Right renal cortex interstitium (tissue), 3 donors: ENCODE measurements at regions not wholly inside any gene's neighbourhood (a gene's known extent, or its start where the extent isn't known, plus 50 kb on each side); places are given as distances from the start of the nearest gene placed in this dataset.

Experiments used
- DNase-seq, 3 donors: peaks; one replicate each; pipeline ENCODE4 v3.0.0-alpha.2; 2013; ENCODE audit warnings: low read depth in 3 of 3, low spot score in 2 of 3

DNA sequence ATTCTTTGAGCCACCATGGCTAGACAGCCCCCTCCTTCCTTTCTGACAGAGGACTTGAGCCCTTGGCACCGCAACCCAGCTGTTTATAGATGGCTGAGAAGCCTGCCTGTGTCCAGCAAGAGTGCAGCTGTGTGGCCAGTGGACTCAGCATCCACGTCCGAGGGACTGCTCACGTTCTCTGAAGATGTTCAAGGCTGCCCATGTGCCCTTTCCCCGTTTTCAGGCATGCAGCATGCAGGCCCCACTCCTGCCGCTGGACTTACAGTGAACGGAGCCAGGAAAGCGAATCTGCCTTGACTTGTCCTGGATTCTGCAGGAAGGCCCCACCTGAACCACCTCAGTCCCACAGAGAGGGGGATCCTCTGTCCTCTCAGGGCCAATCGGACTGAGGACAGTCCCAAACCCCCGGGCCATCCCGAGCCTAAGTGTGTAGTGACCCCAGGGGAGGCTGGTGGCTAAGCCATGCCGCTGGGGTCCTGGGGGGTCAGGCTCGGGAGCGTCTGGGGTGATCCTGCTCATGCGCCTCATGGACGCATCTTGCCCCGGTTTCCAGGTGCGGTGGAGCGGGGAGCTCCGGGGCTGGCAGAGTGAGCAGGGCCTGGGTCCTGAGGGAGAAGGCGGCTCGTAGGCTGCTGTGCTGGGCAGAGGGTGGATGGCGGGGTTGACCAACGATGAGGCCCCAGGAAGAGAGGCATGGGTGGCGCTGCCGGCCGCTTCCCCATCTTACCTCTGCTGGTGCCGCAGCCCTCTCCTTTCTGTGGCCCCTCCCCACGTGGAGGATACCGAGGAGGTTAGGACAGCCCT, 170.7 kb downstream of the CTTN start:
- no peak for DNase-seq

GRCh38 chr11:70569618-70569890, 171.2 kb downstream of the CTTN start:
- DNase-seq: no peak

- DNase-seq: no peak
These were observed 171.8 kb downstream of the CTTN start for GRCh38 chr11:70569996-70570692.

DNA sequence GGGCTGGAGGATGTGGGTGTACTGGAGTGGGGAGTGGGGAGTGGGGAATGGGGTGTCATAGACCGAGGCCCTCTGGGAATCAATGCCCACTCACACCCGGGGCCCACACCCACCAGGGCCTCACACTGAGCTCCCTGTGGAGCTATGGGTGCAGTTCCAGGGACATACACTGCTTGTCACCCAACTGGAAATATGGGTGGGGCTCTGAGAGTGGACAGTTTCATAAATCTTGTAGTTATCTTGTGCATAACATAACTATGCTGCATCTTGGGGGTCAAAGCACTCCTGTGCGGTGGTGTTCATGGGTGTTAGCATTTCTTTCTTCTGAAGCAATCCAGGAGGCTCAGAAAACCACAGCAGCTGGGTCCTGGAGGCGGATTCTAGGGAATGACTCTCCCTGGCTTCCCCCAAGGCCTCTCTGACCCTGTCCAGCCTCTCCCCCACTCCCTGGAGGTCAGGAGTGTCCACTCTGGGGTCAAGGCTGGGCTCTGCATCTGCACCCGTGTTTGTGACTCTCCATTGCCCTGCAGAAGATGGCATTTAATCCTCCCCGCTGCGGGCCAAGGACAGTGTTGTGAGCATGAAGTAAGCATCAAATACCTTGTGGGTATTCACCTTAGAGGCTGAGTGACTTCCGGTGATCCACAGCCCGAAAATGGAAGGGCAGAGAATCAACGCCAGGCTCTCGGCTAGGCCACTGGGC, 172.5 kb downstream of the CTTN start:
- no peak for DNase-seq

DNA sequence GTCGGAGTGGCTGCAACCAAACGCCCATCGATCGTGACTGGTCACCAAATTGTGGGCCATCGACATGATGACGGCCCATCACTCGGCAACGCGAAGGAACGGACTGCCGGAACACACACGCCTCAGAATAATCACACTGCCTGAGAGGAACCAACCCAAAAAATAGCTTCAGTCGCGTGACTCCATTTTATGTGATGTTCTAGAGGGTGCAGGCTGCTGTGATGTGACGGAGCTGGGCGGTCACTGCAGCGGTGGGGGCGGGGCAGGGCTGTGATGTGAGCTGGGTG, 174.6 kb downstream of the CTTN start:
- DNase-seq: no peak

GRCh38 chr11:70573701-70574151, 175.4 kb downstream of the CTTN start:
- DNase-seq: no peak

DNA sequence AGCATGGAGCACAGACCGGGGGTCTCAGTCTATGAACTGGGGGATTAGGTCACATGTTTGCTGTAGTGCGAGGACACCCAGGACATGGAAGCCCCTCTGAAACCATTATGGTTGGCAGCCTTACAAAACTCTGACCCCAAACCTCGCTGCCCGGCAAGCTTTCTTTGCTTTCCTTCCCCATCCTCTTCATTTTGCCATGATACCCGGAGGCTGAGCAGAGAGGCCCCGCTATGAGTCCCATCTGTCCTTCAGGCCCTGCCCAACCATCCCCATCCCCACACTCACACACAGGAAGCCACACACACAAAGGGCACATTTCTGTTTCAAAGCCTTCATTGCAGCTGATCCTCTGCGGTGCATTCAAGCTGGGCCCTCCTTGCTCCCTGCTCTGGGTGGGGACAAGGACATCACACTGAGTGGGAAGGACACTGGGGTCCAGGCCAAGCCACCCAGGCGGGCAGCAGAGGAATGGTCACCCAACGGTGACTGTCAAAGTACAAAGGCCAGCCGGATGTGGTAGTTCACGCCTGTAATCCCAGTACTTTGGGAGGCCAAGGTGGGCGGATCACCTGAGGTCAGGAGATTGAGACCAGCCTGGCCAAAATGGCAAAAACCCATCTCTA, 176.5 kb downstream of the CTTN start:
- DNase-seq: no peak

DNA sequence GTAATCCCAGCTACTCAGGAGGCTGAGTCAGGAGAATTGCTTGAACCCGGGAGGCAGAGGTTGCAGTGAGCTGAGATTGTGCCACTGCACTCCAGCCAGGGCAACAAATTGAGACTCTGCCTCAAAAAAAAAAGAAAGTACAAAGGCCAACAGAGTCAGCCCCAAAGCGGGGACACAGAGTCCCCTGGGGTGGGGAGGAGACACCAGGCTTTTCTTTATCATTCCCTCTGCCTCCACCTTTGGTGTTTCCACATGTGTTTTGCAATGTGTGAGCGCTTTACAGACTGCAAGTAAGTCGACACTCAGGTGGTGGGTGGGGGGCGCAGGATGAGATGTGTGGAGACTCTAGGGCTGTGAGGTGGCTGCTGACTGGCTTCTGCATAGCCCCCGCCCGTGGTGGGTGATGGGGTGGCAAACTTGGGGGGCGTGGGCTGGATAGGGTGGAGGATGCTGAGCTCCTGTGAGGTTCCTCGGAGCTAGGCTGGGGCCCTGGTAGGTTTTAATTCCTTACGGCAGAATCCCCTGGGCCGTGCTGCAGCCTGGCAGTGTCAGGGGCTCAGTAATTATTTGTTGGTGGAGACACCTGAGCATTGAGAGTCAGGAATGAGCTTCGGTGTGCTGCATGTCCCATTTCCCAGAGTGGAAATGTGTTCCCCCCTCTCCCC, 177.2 kb downstream of the CTTN start:
- no peak for DNase-seq

DNA sequence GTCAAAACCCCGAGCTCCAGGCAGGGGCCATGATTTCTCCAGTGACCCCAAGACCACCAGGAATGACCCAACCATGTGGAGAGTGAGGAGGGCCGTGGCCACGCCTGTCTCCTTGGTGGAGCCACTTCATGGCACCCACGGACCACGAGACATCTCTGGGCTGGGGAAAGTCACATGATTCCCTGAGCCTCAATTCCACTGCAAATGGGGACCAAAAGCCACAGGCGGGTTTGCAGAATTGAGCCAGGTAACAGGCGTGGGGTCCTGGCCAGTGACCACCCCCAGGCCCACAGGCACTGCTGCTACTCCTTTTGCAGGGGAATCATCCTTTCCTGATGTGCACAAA, 178.9 kb downstream of the CTTN start:
- no peak for DNase-seq

GRCh38 chr11:70577948-70578347, 179.6 kb downstream of the CTTN start:
- DNase-seq: no peak

GRCh38 chr11:70578371-70578770, 180.0 kb downstream of the CTTN start:
- DNase-seq: no peak

GRCh38 chr11:70578831-70579230, 180.5 kb downstream of the CTTN start:
- DNase-seq: no peak

- DNase-seq: no peak
These were observed 181.1 kb downstream of the CTTN start for GRCh38 chr11:70579316-70579955.

DNA sequence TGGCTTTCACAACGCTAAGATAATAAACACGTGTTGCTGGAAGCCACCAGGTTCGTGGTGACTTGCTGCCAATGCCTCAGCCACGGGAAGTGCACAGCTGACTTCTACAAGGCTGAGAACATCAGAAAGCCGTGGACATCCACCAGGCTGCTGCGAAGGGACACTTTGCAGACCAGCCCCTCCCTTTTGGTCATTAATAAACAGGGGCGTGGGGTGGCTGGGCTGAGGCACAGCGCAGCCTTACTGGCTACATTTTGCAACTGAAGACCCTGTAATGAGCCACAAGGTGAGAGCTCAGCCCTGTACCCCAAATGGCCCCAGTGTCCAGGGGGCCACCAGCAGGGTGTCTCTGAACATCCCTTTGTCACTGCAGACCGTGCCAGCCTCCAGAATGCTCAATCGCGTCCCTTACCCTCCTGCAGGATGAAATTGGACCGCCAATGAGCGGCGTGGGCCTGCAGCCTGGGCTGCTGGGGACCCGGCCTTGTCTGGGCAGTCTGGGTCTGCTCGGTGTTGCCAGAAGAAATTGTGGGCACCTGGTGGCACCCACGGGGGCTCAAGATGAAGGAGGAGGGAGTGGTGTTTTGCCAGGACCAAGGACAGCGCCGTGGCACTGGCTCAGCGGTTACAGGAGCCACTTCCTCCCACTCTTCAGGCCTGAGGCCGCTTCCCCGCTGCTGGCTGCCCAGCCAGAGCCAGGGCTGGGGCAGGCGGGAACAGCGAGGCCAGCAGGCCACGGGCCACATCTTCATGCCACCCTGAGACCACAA, 181.9 kb downstream of the CTTN start:
- peak in 1 of 3 donors; percentile 23 for DNase-seq

DNA sequence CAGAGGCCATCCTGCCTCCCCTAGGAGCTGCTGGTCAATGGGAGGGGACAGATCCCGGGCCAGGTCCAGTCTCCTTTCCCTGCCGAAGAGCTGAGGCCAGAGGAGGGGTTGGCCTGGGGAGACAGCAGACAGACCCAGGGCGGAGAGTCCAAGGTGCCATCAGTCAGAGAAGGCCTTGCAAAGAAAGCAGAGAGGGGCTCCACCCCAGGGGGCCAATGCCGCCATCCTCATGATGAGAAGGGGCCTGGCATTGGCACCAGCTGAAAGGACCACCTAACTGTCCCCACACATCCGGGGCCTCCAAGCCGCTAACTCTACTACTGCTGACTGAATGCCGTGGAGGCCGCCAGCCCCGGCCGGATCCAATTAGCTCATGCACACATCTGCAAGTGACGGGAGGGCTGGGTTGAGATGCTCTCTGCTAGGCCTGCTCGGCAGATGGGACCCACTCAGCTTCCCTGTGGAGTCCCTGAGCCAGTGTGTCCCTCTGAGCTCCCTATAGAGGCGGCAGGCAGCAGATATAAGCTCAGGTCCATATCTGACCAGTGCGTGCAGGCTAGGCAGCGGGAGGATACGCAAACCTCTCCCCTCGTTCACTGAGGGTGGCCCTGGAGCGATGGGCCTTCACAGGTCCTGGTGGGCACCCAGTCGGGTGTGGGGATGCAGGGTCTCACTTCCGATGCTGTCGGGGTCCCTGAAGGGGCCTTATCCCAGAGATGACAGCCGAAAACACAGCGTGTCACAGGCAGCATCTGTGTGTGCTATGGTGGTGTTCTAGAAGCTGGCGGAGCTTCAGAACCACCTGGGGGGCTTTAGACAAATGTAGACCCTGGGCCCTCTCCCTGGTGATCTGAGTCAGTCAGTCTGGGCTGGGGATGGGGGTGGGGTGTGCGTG, 183.9 kb downstream of the CTTN start:
- DNase-seq: no peak

DNA sequence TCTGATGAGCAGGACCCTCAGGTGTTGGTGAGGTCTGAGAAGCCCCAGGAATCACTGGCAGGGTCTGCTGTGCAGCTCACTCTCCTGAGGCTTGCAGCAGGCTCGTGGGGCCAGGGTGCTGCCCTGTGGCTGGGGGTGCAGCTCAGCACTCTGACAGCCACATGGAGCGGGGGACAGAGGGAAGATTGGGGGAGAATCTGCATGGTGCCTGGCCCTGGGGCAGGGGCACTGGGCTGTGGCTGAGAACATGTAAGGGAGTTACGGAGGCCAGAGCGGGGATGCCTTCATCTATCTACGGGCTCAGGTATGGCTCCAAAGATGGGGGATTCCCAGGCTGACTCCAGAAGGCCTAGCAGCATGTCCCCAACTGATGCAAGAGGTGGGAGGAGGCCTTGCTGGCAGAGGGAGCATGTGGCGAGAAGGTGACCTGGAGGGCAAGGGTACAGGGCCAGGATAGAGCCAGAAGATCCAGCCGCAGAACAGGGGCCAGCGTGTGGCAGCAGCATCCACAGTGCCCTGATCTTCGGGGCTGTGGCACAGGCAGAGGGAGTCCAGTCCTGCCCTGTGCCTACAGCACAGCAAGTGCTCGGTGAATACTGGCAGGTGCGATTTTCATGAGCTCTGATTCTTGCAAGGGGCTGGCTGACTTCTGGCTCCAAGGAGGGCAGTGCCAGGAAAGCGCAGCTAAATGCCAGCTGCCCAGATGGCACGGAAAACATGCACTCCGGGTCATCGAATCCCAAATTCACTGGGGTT, 184.7 kb downstream of the CTTN start:
- no peak for DNase-seq

DNA sequence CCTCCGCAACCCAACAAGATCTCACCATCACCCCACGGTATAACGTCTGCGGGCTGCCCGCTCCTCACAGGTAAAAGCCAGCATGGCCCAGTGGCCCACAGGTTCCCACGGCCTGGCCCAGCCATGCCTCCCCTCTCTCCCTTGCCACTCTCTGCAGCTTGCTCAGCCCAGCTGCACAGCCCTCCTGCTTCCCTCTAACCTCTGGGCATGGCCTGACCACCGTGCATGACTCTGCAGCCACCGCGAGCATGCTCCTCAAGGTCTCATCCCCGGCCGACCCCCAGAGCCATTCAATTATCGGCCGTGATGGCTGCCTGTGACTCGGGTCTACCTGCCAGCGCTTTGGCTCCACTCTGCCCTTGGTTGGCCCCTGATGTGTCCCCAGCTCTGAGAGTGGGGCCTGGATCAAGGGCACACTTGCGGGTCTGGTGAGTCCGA, 185.5 kb downstream of the CTTN start:
- no peak for DNase-seq
